Spleen (tissue), 7 donors: ENCODE measurements at regions not wholly inside any gene's neighbourhood (a gene's known extent, or its start where the extent isn't known, plus 50 kb on each side); places are given as distances from the start of the nearest gene placed in this dataset.

Source experiments
- CTCF ChIP-seq, 11 experiments: fragments of 200-600 bp in 7 of 11; fragments of 450-650 bp in 4 of 11; sonication (generic) in 4 of 11; IDR thresholded peaks in 8 of 11; conservative IDR thresholded peaks in 3 of 11; 1 replicate in 7 of 11; 2 replicates in 4 of 11; pipeline versions ENCODE4 v1.4.0 to v1.8.0; 2016 to 2021; ENCODE audit warnings: antibody characterized with exemption in 11 of 11, inconsistent platforms in 4 of 11, mild to moderate bottlenecking in 1 of 11
- POLR2A ChIP-seq, 3 donors: fragments of 450-650 bp; IDR thresholded peaks; one replicate each; pipeline ENCODE4 v1.5.1; 2017; ENCODE audit warnings: antibody characterized with exemption in 3 of 3, mild to moderate bottlenecking in 1 of 3
- donor health status: DM: no; HTN: no; CAD: no; lungs with moderate emphysema.
- donor health status: DM: no; HTN: no; CAD: no.
- donor health status: DM: no; HTN: no; CAD: no.

GRCh38 chr1:68352202-68352601 lies 97.6 kb downstream of the RPE65 start:
- TF ChIP-seq POLR2A (IDR thresholded peaks at IDR 0.05) (no peak), CTCF (IDR thresholded peaks at IDR 0.05 in 8 of 11, conservative IDR thresholded peaks at IDR 0.05 in 3 of 11) (no peak)
